ENCODE measurements at regions not wholly inside any gene's neighbourhood (a gene's known extent, or its start where the extent isn't known, plus 50 kb on each side); places are given as distances from the start of the nearest gene placed in this dataset.
A peak's percentile ranks its signal among the peaks of the same experiment; 100 is the strongest.

- DNase-seq (ENCODE audit: low spot score) = no peak
These were observed 314.1 kb upstream of the LRIG3 start for GRCh38 chr12:59234391-59234790.

GRCh38 chr12:59230334-59230733 is 310.0 kb upstream of the LRIG3 start:
- no peak for DNase-seq (ENCODE audit: low spot score)

GRCh38 chr12:59219148-59219547 is 298.8 kb upstream of the LRIG3 start:
- no peak for DNase-seq (ENCODE audit: low spot score)

- DNase-seq (ENCODE audit: low spot score) = no peak
These were observed 276.7 kb upstream of the LRIG3 start for GRCh38 chr12:59196989-59197388.

GRCh38 chr12:59194794-59195193 is 274.5 kb upstream of the LRIG3 start:
- no peak for DNase-seq (ENCODE audit: low spot score)

GRCh38 chr12:59193476-59194050 is 273.3 kb upstream of the LRIG3 start:
- DNase-seq (ENCODE audit: low spot score) = no peak

- no peak for DNase-seq (ENCODE audit: low spot score)
These were observed 271.1 kb upstream of the LRIG3 start for GRCh38 chr12:59191372-59191771.

GRCh38 chr12:59186451-59186850 is 266.1 kb upstream of the LRIG3 start:
- DNase-seq (ENCODE audit: low spot score) = no peak

- DNase-seq (ENCODE audit: low spot score) = no peak
These were observed 265.0 kb upstream of the LRIG3 start for GRCh38 chr12:59185295-59185694.

- DNase-seq (ENCODE audit: low spot score) = no peak
These were observed 262.6 kb upstream of the LRIG3 start for GRCh38 chr12:59182658-59183455.

GRCh38 chr12:59182191-59182590 is 261.9 kb upstream of the LRIG3 start:
- no peak for DNase-seq (ENCODE audit: low spot score)

- DNase-seq (ENCODE audit: low spot score) = no peak
These were observed 261.0 kb upstream of the LRIG3 start for GRCh38 chr12:59181196-59181777.

- no peak for DNase-seq (ENCODE audit: low spot score)
These were observed 258.9 kb upstream of the LRIG3 start for GRCh38 chr12:59179231-59179630.

- no peak for DNase-seq (ENCODE audit: low spot score)
These were observed 253.4 kb upstream of the LRIG3 start for GRCh38 chr12:59173695-59174094.

- DNase-seq (ENCODE audit: low spot score) = no peak
These were observed 248.3 kb upstream of the LRIG3 start for GRCh38 chr12:59168647-59169046.

GRCh38 chr12:59166457-59166856 is 246.2 kb upstream of the LRIG3 start:
- no peak for DNase-seq (ENCODE audit: low spot score)

GRCh38 chr12:59164991-59165718 is 244.9 kb upstream of the LRIG3 start:
- peak; percentile 57 for DNase-seq (ENCODE audit: low spot score)

GRCh38 chr12:59164226-59164625 is 243.9 kb upstream of the LRIG3 start:
- no peak for DNase-seq (ENCODE audit: low spot score)

- DNase-seq (ENCODE audit: low spot score) = no peak
These were observed 238.4 kb upstream of the LRIG3 start for GRCh38 chr12:59158681-59159080.

GRCh38 chr12:59158066-59158465 is 237.8 kb upstream of the LRIG3 start:
- no peak for DNase-seq (ENCODE audit: low spot score)

GRCh38 chr12:59155448-59155847 is 235.1 kb upstream of the LRIG3 start:
- DNase-seq (ENCODE audit: low spot score) = no peak

GRCh38 chr12:59151243-59151642 is 230.9 kb upstream of the LRIG3 start:
- no peak for DNase-seq (ENCODE audit: low spot score)

Data from H4 (cell line).